Suprapubic skin (tissue), 4 donors: ENCODE measurements at regions not wholly inside any gene's neighbourhood (a gene's known extent, or its start where the extent isn't known, plus 50 kb on each side); places are given as distances from the start of the nearest gene placed in this dataset.
"Not testable (repeated sequence)": the region's sequence is repeated elsewhere in the genome, so short reads cannot be mapped to it uniquely, and the experiment has no call there.

Source experiments
- DNase-seq, 2 donors: peaks; one replicate each; pipeline ENCODE4 v3.0.0-alpha.2; 2019; ENCODE audit warnings: low spot score in 2 of 2
- H3K27ac ChIP-seq: fragments of 200-600 bp; sonication (generic); one replicate; pipeline ENCODE4 v1.5.1; 2019
- H3K27me3 ChIP-seq: fragments of 200-600 bp; sonication (generic); one replicate; pipeline ENCODE4 v1.5.1; 2019
- H3K36me3 ChIP-seq: fragments of 200-600 bp; sonication (generic); one replicate; pipeline ENCODE4 v1.5.1; 2019
- H3K4me1 ChIP-seq: fragments of 200-600 bp; sonication (generic); one replicate; pipeline ENCODE4 v1.5.1; 2019
- H3K4me3 ChIP-seq: fragments of 200-600 bp; sonication (generic); one replicate; pipeline ENCODE4 v1.5.1; 2019; ENCODE audit warnings: mild to moderate bottlenecking
- H3K9me3 ChIP-seq: fragments of 200-600 bp; sonication (generic); one replicate; pipeline ENCODE4 v1.5.1; 2019
- EP300 ChIP-seq: sonication (generic); formaldehyde crosslinking; IDR thresholded peaks from one replicate; pipeline ENCODE4 v1.6.1; 2017; ENCODE audit warnings: antibody characterized with exemption
- POLR2A ChIP-seq, 2 donors: fragments of 450-650 bp; IDR thresholded peaks; one replicate each; pipeline ENCODE4 v1.6.1; 2017; ENCODE audit warnings: antibody characterized with exemption in 2 of 2, mild to moderate bottlenecking in 2 of 2, moderate library complexity in 2 of 2
- POLR2AphosphoS5 ChIP-seq, 3 donors: sonication (generic); formaldehyde crosslinking; IDR thresholded peaks; one replicate each; pipeline ENCODE4 v1.6.1; 2017; ENCODE audit warnings: antibody characterized with exemption in 3 of 3
- WGBS: methylation state at CpG from one replicate; pipeline ENCODE4 v1.1.5; 2018; 5-methylcytosine and 5-hydroxymethylcytosine counted together
- TF ChIP-seq, protein P1 (sequence below), 2 donors: fragments of 200-600 bp in 1 of 2; fragments of 450-650 bp in 1 of 2; sonication (generic) in 1 of 2; IDR thresholded peaks; one replicate each; pipeline ENCODE4 v1.5.1; 2016 to 2019; ENCODE audit warnings: antibody characterized with exemption in 2 of 2, mild to moderate bottlenecking in 1 of 2, moderate library complexity in 1 of 2

DNA sequence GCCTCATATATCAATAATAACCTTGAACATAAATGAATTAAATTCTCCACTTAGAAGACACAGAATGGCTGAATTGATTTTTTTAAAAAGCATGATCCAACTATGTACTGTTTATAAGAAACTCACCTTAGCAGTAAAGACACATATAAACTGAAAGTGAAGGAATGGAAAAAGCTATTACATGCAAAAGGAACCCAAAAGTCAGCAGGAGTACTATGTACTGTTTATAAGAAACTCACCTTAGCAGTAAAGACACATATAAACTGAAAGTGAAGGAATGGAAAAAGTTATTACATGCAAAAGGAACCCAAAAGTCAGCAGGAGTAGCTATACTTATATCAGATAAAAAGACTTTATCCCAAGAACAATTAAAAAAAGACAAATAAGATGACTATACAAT is 204.8 kb downstream of the TMEM161B start:
- no peaks in the 10 kb centered on the region for H3K36me3 ChIP-seq
- H3K27ac ChIP-seq = no peak overlapping the region
- no peak overlapping the region for H3K4me3 ChIP-seq
- DNase-seq = no peak
- no peaks in the 10 kb centered on the region for H3K4me1 ChIP-seq
- H3K9me3 ChIP-seq = peaks cover 8% of the 10 kb centered on the region
- H3K27me3 ChIP-seq = no peaks in the 10 kb centered on the region
- TF ChIP-seq POLR2A (IDR thresholded peaks at IDR 0.05) (no peak), POLR2AphosphoS5 (IDR thresholded peaks at IDR 0.05) (no peak), EP300 (no peak)
- TF ChIP-seq, protein P1, sequence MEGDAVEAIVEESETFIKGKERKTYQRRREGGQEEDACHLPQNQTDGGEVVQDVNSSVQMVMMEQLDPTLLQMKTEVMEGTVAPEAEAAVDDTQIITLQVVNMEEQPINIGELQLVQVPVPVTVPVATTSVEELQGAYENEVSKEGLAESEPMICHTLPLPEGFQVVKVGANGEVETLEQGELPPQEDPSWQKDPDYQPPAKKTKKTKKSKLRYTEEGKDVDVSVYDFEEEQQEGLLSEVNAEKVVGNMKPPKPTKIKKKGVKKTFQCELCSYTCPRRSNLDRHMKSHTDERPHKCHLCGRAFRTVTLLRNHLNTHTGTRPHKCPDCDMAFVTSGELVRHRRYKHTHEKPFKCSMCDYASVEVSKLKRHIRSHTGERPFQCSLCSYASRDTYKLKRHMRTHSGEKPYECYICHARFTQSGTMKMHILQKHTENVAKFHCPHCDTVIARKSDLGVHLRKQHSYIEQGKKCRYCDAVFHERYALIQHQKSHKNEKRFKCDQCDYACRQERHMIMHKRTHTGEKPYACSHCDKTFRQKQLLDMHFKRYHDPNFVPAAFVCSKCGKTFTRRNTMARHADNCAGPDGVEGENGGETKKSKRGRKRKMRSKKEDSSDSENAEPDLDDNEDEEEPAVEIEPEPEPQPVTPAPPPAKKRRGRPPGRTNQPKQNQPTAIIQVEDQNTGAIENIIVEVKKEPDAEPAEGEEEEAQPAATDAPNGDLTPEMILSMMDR (IDR thresholded peaks at IDR 0.05) = no peak

DNA sequence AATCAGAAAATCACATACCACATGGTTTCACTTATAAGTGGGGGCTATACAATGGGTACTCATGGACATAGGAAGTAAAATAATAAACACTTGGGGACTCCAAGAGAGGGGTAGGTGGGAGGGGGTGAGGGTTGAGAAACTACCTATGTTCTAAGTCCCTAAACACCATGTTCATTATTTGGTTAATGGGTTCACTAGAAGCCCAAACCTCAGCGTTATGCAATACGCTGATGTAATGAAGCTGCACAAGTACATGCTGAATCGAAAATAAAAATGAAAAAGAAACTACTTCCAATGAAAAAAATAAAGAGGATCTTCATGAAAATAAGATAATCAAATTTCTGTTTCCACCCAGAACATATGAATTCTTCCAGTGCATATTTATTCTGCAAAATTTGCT is 208.5 kb downstream of the TMEM161B start:
- TF ChIP-seq EP300 = no peak
- TF ChIP-seq, protein P1 (IDR thresholded peaks at IDR 0.05) = no peak
- no peak for TF ChIP-seq POLR2AphosphoS5 (IDR thresholded peaks at IDR 0.05)
- no peak for TF ChIP-seq POLR2A (IDR thresholded peaks at IDR 0.05)

DNA sequence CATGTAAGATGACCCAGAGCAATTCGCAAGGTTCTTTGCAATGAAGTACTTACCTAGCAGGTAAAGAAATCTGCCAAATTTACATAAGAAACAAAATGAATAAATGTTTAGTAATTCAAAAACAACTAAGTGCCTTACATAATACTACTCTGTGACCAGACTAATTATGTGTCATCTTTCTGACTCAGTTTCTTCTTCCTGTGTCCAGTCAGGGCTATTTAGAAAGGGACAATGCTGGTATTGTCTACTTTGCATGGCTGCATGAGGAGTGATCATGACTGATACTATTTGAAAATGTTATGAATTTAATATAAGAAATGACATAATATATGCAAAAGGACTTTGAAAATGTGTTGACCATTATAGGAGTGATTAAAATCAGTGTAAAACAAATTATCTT is 210.0 kb downstream of the TMEM161B start:
- TF ChIP-seq EP300 (no peak), POLR2A (IDR thresholded peaks at IDR 0.05) (no peak), POLR2AphosphoS5 (IDR thresholded peaks at IDR 0.05) (no peak)
- TF ChIP-seq, protein P1 (IDR thresholded peaks at IDR 0.05) = no peak
- 93% methylated on average over 1 of the region's 1 CpG for WGBS
- DNase-seq = no peak

More for the DNA sequence above, 208.5 kb downstream of the TMEM161B start:
- H3K4me3 ChIP-seq = no peak overlapping the region
- H3K4me1 ChIP-seq = no peaks in the 10 kb centered on the region
- WGBS = 91% methylated on average over 3 of the region's 3 CpGs
- no peaks in the 10 kb centered on the region for H3K27me3 ChIP-seq
- no peaks in the 10 kb centered on the region for H3K36me3 ChIP-seq
- no peak overlapping the region for H3K27ac ChIP-seq
- peaks cover 8% of the 10 kb centered on the region for H3K9me3 ChIP-seq
- DNase-seq = no peak

DNA sequence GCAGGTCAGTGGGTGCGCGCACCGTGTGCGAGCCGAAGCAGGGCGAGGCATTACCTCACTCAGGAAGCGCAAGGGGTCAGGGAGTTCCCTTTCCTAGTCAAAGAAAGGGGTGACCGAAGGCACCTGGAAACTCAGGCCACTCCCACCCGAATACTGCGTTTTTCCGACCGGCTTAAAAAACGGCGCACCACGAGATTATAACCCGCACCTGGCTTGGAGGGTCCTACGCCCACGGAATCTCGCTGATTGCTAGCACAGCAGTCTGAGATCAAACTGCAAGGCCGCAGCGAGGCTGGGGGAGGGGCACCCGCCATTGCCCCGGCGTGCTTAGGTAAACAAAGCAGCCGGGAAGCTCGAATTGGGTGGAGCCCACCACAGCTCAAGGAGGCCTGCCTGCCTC is 216.2 kb downstream of the TMEM161B start:
- not testable (repeated sequence) for H3K4me3 ChIP-seq, H3K36me3 ChIP-seq, H3K27me3 ChIP-seq, H3K4me1 ChIP-seq, H3K27ac ChIP-seq, DNase-seq, H3K9me3 ChIP-seq
- WGBS = 76% methylated on average over 17 of the region's 26 CpGs

More for the DNA sequence above, 210.0 kb downstream of the TMEM161B start:
- no peaks in the 10 kb centered on the region for H3K36me3 ChIP-seq
- no peaks in the 10 kb centered on the region for H3K4me1 ChIP-seq
- H3K27me3 ChIP-seq = no peaks in the 10 kb centered on the region
- no peak overlapping the region for H3K27ac ChIP-seq
- H3K4me3 ChIP-seq = no peak overlapping the region
- H3K9me3 ChIP-seq = peaks cover 8% of the 10 kb centered on the region

DNA sequence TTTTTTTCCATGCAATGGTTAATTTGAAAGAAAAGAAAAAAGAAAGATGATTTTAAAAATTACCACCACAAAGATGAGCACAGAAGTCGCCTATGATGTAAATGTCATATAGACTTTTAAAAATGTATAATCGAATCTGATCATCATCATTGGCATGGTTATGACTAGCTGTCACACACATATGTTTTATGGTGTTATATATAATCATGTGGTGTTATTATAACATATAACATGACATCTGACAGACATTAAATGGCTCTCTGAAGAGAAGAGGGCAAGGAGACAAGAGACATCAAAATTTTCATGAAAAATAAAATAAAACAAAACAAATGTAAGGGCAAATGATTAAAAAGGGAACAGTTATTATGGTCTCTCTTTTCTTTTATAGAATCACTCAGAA is 217.5 kb downstream of the TMEM161B start:
- Histone ChIP-seq H3K36me3 (no peaks in the 10 kb centered on the region), H3K27me3 (no peaks in the 10 kb centered on the region), H3K27ac (no peak overlapping the region), H3K9me3 (no peaks in the 10 kb centered on the region), H3K4me3 (no peak overlapping the region), H3K4me1 (no peaks in the 10 kb centered on the region)
- no peak for DNase-seq
- TF ChIP-seq POLR2AphosphoS5 (IDR thresholded peaks at IDR 0.05) (no peak), EP300 (no peak)
- WGBS = 84% methylated on average over 2 of the region's 2 CpGs

DNA sequence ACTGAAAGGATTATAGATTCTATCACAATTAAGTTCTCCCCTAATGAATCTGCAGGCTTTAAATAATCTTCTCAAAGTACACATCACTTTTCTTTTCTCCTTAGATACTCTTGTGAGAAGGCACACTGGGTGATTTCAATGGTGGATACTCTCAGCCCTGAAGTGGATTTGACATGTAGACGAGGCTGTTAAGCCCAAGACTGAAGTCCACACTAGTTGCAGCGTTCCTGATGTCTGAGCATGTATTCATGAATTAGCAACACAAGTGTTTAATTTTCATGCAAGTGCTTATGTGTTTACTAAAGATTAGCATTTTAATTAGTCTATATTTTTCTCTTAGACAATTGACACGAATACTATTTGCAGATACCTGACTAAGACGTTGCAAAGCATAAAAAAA is 218.9 kb downstream of the TMEM161B start:
- Histone ChIP-seq H3K27me3 (no peaks in the 10 kb centered on the region), H3K27ac (no peak overlapping the region), H3K4me3 (no peak overlapping the region), H3K4me1 (no peaks in the 10 kb centered on the region), H3K9me3 (no peaks in the 10 kb centered on the region), H3K36me3 (no peaks in the 10 kb centered on the region)
- TF ChIP-seq POLR2A (IDR thresholded peaks at IDR 0.05) (no peak), EP300 (no peak), POLR2AphosphoS5 (IDR thresholded peaks at IDR 0.05) (no peak)
- TF ChIP-seq, protein P1 (IDR thresholded peaks at IDR 0.05) = no peak
- WGBS = 37% methylated on average over 4 of the region's 4 CpGs
- no peak for DNase-seq
